ENCODE measurements at regions not wholly inside any gene's neighbourhood (a gene's known extent, or its start where the extent isn't known, plus 50 kb on each side); places are given as distances from the start of the nearest gene placed in this dataset.

- H3K9me3 ChIP-seq: no peaks in the 10 kb centered on the region
- H3K4me1 ChIP-seq: no peaks in the 10 kb centered on the region
- H3K36me3 ChIP-seq: no peaks in the 10 kb centered on the region
- no peak for TF ChIP-seq CTCF (IDR thresholded peaks at IDR 0.05)
- H3K27ac ChIP-seq: no peak overlapping the region
- H3K4me3 ChIP-seq: no peak overlapping the region
- DNase-seq: no peak
- intact Hi-C loops (cut with DNase I; ENCODE audit: low total_unique reads): no loop called here
- H3K27me3 ChIP-seq: no peaks in the 10 kb centered on the region
Observed at GRCh38 chr1:198978523-198978922, 339.7 kb downstream of the PTPRC start.

- H3K4me3 ChIP-seq: no peak overlapping the region
- no peaks in the 10 kb centered on the region for H3K36me3 ChIP-seq
- H3K27ac ChIP-seq: no peak overlapping the region
- H3K9me3 ChIP-seq: no peaks in the 10 kb centered on the region
- no peaks in the 10 kb centered on the region for H3K27me3 ChIP-seq
- TF ChIP-seq CTCF (IDR thresholded peaks at IDR 0.05): no peak
- DNase-seq: no peak
- intact Hi-C loops (cut with DNase I; ENCODE audit: low total_unique reads): no loop called here
- H3K4me1 ChIP-seq: no peaks in the 10 kb centered on the region
Observed at GRCh38 chr1:198986036-198986435, 347.2 kb downstream of the PTPRC start.

- Histone ChIP-seq H3K36me3 (no peaks in the 10 kb centered on the region), H3K4me3 (no peak overlapping the region), H3K9me3 (no peaks in the 10 kb centered on the region), H3K4me1 (no peaks in the 10 kb centered on the region), H3K27ac (no peak overlapping the region), H3K27me3 (no peaks in the 10 kb centered on the region)
- TF ChIP-seq CTCF (IDR thresholded peaks at IDR 0.05): no peak
- DNase-seq: no peak
- intact Hi-C loops (cut with DNase I; ENCODE audit: low total_unique reads): no loop called here
Observed at GRCh38 chr1:198986442-198986841, 347.6 kb downstream of the PTPRC start.

GRCh38 chr1:199002661-199003060 lies 363.8 kb downstream of the PTPRC start:
- H3K27me3 ChIP-seq: no peaks in the 10 kb centered on the region
- H3K4me3 ChIP-seq: no peak overlapping the region
- H3K27ac ChIP-seq: no peak overlapping the region
- H3K4me1 ChIP-seq: no peaks in the 10 kb centered on the region
- no peak for TF ChIP-seq CTCF (IDR thresholded peaks at IDR 0.05)
- DNase-seq: no peak
- no peaks in the 10 kb centered on the region for H3K9me3 ChIP-seq
- no peaks in the 10 kb centered on the region for H3K36me3 ChIP-seq
- intact Hi-C loops (cut with DNase I; ENCODE audit: low total_unique reads): no loop called here

- TF ChIP-seq CTCF (IDR thresholded peaks at IDR 0.05): no peak
Observed at GRCh38 chr1:199007423-199007822, 368.6 kb downstream of the PTPRC start.

GRCh38 chr1:199009447-199009846 lies 370.6 kb downstream of the PTPRC start:
- intact Hi-C loops (cut with DNase I; ENCODE audit: low total_unique reads): no loop called here
- no peak for TF ChIP-seq CTCF (IDR thresholded peaks at IDR 0.05)
- Histone ChIP-seq H3K4me3 (no peak overlapping the region), H3K9me3 (no peaks in the 10 kb centered on the region), H3K27me3 (no peaks in the 10 kb centered on the region), H3K4me1 (peaks cover 0 to 9% (median 0%) of the 10 kb centered on the region in 4 donors), H3K36me3 (no peaks in the 10 kb centered on the region), H3K27ac (no peak overlapping the region)
- no peak for DNase-seq

More at GRCh38 chr1:199007423-199007822, 368.6 kb downstream of the PTPRC start:
- DNase-seq: no peak
- Histone ChIP-seq H3K9me3 (no peaks in the 10 kb centered on the region), H3K27me3 (no peaks in the 10 kb centered on the region), H3K4me3 (no peak overlapping the region), H3K4me1 (peaks cover 0 to 9% (median 0%) of the 10 kb centered on the region in 4 donors), H3K27ac (no peak overlapping the region), H3K36me3 (no peaks in the 10 kb centered on the region)
- intact Hi-C loops (cut with DNase I; ENCODE audit: low total_unique reads): no loop called here

Measured in tibial artery (tissue), 4 donors.